ENCODE measurements at regions not wholly inside any gene's neighbourhood (a gene's known extent, or its start where the extent isn't known, plus 50 kb on each side); places are given as distances from the start of the nearest gene placed in this dataset.

DNA sequence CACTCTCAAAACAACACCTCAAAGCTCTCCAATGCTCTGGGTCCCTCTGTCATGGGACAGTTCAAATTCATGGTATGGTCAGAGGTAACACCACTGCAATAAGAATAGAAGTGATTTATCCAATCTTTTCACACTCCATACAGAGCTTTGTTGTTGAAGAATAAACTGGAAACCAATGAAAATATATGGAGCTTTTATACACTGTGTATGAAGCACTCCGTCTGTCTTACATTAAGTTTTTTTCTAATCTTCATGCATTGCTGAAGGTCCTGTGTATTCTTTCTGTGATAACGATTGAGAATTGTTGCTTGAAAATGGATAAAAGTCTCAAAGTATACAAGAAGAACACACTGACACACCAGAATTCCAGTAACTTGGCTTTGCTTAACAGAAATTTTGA lies 603.7 kb upstream of the LUZP2 start:
- TF ChIP-seq POLR2A (IDR thresholded peaks at IDR 0.05): no peak
- TF ChIP-seq, protein P1, sequence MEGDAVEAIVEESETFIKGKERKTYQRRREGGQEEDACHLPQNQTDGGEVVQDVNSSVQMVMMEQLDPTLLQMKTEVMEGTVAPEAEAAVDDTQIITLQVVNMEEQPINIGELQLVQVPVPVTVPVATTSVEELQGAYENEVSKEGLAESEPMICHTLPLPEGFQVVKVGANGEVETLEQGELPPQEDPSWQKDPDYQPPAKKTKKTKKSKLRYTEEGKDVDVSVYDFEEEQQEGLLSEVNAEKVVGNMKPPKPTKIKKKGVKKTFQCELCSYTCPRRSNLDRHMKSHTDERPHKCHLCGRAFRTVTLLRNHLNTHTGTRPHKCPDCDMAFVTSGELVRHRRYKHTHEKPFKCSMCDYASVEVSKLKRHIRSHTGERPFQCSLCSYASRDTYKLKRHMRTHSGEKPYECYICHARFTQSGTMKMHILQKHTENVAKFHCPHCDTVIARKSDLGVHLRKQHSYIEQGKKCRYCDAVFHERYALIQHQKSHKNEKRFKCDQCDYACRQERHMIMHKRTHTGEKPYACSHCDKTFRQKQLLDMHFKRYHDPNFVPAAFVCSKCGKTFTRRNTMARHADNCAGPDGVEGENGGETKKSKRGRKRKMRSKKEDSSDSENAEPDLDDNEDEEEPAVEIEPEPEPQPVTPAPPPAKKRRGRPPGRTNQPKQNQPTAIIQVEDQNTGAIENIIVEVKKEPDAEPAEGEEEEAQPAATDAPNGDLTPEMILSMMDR (IDR thresholded peaks at IDR 0.05): no peak
- intact Hi-C loops (cut with DNase I): no loop called here
- no peaks in the 10 kb centered on the region for H3K9me3 ChIP-seq (replicated peaks in 1 of 3)
- H3K27me3 ChIP-seq: no peaks in the 10 kb centered on the region
- H3K4me3 ChIP-seq: no peak overlapping the region
- H3K27ac ChIP-seq: no peak overlapping the region
- H3K36me3 ChIP-seq (replicated peaks in 1 of 2): no peaks in the 10 kb centered on the region
- 74 to 84% (median 79%) methylated on average over 2 of the region's 2 CpGs for WGBS, 4 donors
- H3K4me1 ChIP-seq (replicated peaks in 1 of 2): no peaks in the 10 kb centered on the region
- DNase-seq: no peak

DNA sequence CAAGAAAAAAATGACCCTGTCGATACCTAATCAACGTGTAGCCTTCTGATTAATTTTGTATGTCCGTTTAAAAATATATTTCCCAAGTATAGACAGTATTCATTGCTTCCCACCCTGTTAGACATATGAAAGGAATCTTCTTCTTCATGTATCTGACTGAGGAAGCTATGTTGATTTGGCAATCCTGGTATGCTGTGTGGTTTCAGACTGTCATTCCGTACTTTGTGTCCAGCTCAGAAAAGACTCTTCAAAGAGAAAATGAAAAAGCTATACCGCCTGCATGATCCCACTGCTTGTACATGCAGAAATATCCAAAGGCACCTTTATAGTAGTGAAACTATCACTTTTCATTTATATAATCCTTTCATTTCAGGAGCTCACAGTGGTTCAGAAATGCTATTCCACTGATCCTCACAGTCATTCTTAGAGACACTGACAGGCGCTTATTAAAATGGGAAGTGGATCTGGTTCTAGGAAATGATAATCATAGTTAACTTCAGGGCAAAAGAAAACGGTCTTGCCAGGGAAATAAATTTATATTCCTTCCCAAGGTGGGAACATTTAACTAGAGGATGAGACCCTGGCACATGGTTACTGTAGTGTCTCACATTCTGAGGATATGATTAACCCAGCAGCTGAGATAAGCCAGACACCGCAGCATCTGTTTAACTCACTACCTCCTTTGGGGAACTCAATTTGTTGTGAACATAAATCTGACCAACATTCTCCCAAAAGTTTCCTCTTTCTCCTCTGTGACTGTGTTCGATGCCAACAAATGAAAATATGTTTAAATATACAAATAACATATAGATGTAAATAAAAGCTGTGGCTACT lies 599.2 kb upstream of the LUZP2 start:
- WGBS, 4 donors: 70 to 74% (median 71%) methylated on average over 9 of the region's 9 CpGs
- TF ChIP-seq, protein P1 (IDR thresholded peaks at IDR 0.05): no peak
- TF ChIP-seq POLR2A (IDR thresholded peaks at IDR 0.05): no peak
- H3K27ac ChIP-seq: no peak overlapping the region
- intact Hi-C loops (cut with DNase I): no loop called here
- H3K27me3 ChIP-seq: no peaks in the 10 kb centered on the region
- H3K4me3 ChIP-seq: no peak overlapping the region
- no peaks in the 10 kb centered on the region for H3K4me1 ChIP-seq (replicated peaks in 1 of 2)
- DNase-seq: no peak
- H3K9me3 ChIP-seq (replicated peaks in 1 of 3): no peaks in the 10 kb centered on the region
- no peaks in the 10 kb centered on the region for H3K36me3 ChIP-seq (replicated peaks in 1 of 2)

DNA sequence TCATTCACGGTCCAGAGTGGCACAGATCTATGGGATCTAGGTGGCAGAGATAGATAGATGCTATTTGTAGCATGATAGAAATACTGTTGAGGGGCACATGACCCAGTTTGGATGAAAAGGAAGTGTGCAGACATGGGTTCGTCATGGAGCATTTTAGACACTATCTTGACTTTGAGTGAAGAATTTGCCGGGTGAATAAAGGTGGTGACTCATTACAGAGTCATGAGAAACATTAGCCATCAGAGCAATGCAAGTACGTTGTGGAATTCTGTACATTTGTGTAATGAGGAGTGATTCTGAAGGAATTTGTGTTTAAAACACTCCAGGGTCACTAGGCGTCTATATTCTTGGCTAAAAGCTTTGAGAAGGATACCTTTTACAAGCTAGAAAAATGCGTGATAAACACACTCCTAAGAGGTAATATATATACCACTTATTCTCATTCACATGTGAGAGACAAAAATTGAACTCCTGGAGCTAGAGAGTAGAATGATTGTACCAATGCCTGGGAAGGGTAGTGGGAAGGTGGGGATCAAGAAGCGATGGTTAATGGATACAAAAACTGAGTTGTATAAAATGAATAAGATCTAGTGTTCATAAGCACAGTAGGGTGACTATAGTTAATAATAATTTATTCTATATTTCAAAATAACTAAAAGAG lies 593.7 kb upstream of the LUZP2 start:
- Histone ChIP-seq H3K27me3 (no peaks in the 10 kb centered on the region), H3K4me1 (replicated peaks in 1 of 2) (no peaks in the 10 kb centered on the region), H3K27ac (no peak overlapping the region), H3K36me3 (replicated peaks in 1 of 2) (no peaks in the 10 kb centered on the region), H3K4me3 (no peak overlapping the region), H3K9me3 (replicated peaks in 1 of 3) (peaks cover 0 to 3% (median 0%) of the 10 kb centered on the region in 3 donors)
- TF ChIP-seq POLR2A (IDR thresholded peaks at IDR 0.05): no peak
- TF ChIP-seq, protein P1 (IDR thresholded peaks at IDR 0.05): no peak
- intact Hi-C loops (cut with DNase I): no loop called here
- no peak for DNase-seq
- 63 to 72% (median 67%) methylated on average over 7 of the region's 7 CpGs for WGBS, 4 donors

DNA sequence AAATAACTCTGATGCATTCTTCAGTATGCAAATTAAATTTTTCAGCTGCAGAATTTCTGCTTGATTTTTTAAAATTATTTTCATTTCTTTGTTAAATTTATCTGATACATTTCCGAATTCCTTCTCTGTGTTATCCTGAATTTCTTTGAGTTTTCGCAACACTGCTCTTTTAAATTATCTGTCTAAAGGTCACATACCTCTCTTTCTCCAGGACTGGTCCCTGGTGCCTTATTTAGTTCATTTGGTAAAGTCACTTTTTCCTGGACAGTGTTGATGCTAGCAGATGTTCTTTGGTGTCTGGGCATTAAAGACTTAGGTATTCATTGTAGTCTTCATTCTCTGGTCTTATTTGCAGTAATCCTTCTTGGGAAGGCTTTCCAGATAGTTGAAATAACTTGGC lies 577.4 kb upstream of the LUZP2 start:
- no peaks in the 10 kb centered on the region for H3K36me3 ChIP-seq (replicated peaks in 1 of 2)
- intact Hi-C loops (cut with DNase I): no loop called here
- no peak for TF ChIP-seq POLR2A (IDR thresholded peaks at IDR 0.05)
- TF ChIP-seq, protein P1 (IDR thresholded peaks at IDR 0.05): no peak
- DNase-seq: no peak
- H3K4me1 ChIP-seq (replicated peaks in 1 of 2): no peaks in the 10 kb centered on the region
- 71 to 86% (median 77%) methylated on average over 2 of the region's 2 CpGs for WGBS, 4 donors
- no peak overlapping the region for H3K4me3 ChIP-seq
- no peak overlapping the region for H3K27ac ChIP-seq
- no peaks in the 10 kb centered on the region for H3K27me3 ChIP-seq
- no peaks in the 10 kb centered on the region for H3K9me3 ChIP-seq (replicated peaks in 1 of 3)
